Activated naive CD4-positive, alpha-beta T cell treated with anti-CD3 and anti-CD28 coated beads, Interleukin-2, amount 10 ng/mL, durations not matched to agents 7 days and 5 days (primary cell): ENCODE measurements at regions not wholly inside any gene's neighbourhood (a gene's known extent, or its start where the extent isn't known, plus 50 kb on each side); places are given as distances from the start of the nearest gene placed in this dataset.

Experiments
- CTCF ChIA-PET: fragments of 350-600 bp; sonication (Branson Sonifier 250); formaldehyde crosslinking; loops from one replicate; lab custom pipeline; 2021; ENCODE audit warnings: antibody characterized with exemption; lab: Charles Lee
- DNase-seq: peaks from one replicate; pipeline ENCODE4 v3.0.0-alpha.2; 2020
- H3K27ac Mint-ChIP-seq: one replicate; pipeline ENCODE4 v1.8.0; 2021; ENCODE audit warnings: mild to moderate bottlenecking, moderate library complexity, mixed read lengths
- H3K27me3 Mint-ChIP-seq: one replicate; pipeline ENCODE4 v1.8.0; 2021; ENCODE audit warnings: mild to moderate bottlenecking, mixed read lengths
- H3K36me3 Mint-ChIP-seq: one replicate; pipeline ENCODE4 v1.8.0; 2021; ENCODE audit warnings: mixed read lengths
- H3K4me1 Mint-ChIP-seq: one replicate; pipeline ENCODE4 v1.8.0; 2021; ENCODE audit warnings: mixed read lengths
- H3K4me3 Mint-ChIP-seq: one replicate; pipeline ENCODE4 v1.8.0; 2021; ENCODE audit warnings: mild to moderate bottlenecking, moderate library complexity, mixed read lengths
- H3K9me3 Mint-ChIP-seq: one replicate; pipeline ENCODE4 v1.8.0; 2021; ENCODE audit warnings: mixed read lengths

GRCh38 chr1:114272593-114272992 lies 118.9 kb upstream of the SYT6 start:
- H3K27me3 Mint-ChIP-seq = peaks cover 23% of the 10 kb centered on the region
- H3K4me3 Mint-ChIP-seq = no peak overlapping the region
- no peak for DNase-seq
- H3K9me3 Mint-ChIP-seq = no peaks in the 10 kb centered on the region
- CTCF ChIA-PET = interaction anchor here (0.6 to 2.2 kb wide), 3 partner anchors 10 to 1374 kb away, joined by 3 to 19 read pairs (median 3); no protein-coding TSS in a partner anchor
- H3K36me3 Mint-ChIP-seq = no peaks in the 10 kb centered on the region
- no peak overlapping the region for H3K27ac Mint-ChIP-seq
- H3K4me1 Mint-ChIP-seq = peaks cover 3% of the 10 kb centered on the region

- Mint-ChIP-seq H3K27ac (no peak overlapping the region), H3K9me3 (no peaks in the 10 kb centered on the region), H3K36me3 (no peaks in the 10 kb centered on the region), H3K4me3 (no peak overlapping the region), H3K4me1 (peaks cover 3% of the 10 kb centered on the region), H3K27me3 (peaks cover 24% of the 10 kb centered on the region)
- CTCF ChIA-PET = interaction anchor here (2.2 kb wide), 1 partner anchor 12 kb away, joined by 19 read pairs; no protein-coding TSS in a partner anchor
- DNase-seq = no peak
Measured at GRCh38 chr1:114270718-114271117, 117.0 kb upstream of the SYT6 start.

DNA sequence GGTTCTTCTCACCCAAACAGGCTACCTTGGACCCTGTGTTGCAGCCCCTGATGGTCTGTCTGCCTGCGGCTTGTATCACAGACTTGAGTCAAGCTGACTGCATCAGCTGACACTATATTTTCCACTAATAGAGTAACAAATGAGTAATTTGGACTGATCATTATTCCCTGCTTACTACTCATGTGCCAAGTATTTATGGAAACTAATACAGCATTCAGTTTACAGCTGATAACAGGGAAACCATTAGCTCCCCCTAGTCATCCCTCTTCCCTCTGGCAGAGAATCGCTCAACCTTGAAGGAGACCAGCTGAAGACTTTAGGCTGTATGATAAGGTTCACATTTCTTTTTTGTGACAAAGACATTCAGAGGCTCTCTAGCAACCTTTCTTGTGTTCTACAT lies 116.6 kb upstream of the SYT6 start:
- no peaks in the 10 kb centered on the region for H3K9me3 Mint-ChIP-seq
- CTCF ChIA-PET = interaction anchor here (2.2 kb wide), 1 partner anchor 12 kb away, joined by 19 read pairs; no protein-coding TSS in a partner anchor
- no peaks in the 10 kb centered on the region for H3K36me3 Mint-ChIP-seq
- no peak overlapping the region for H3K27ac Mint-ChIP-seq
- no peak overlapping the region for H3K4me3 Mint-ChIP-seq
- DNase-seq = no peak
- H3K4me1 Mint-ChIP-seq = peaks cover 3% of the 10 kb centered on the region
- peaks cover 27% of the 10 kb centered on the region for H3K27me3 Mint-ChIP-seq

GRCh38 chr1:114269539-114269938 lies 115.9 kb upstream of the SYT6 start:
- Mint-ChIP-seq H3K9me3 (no peaks in the 10 kb centered on the region), H3K27me3 (peaks cover 25% of the 10 kb centered on the region), H3K4me3 (no peak overlapping the region), H3K27ac (no peak overlapping the region), H3K36me3 (no peaks in the 10 kb centered on the region), H3K4me1 (peaks cover 3% of the 10 kb centered on the region)
- DNase-seq = no peak
- CTCF ChIA-PET = no interaction called here

DNA sequence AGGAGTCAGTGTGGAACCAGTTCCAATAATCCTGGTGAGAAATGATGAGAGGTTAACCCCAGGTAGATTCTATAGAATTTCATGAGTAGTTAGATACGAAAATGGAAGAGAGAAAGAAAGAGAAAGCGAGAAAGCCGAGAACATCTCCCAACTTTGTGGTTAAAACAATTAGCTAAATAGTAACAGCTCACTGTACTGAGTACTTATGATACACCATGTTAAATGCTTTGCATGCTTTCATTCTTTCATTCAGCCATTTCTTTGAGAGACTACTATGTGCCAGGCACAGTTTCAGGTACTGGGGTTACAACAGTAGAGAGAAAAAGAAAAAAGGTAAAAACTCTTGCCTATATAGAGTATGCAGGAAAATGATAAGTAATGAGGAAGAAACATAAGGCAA lies 109.7 kb upstream of the SYT6 start:
- no peaks in the 10 kb centered on the region for H3K36me3 Mint-ChIP-seq
- H3K4me3 Mint-ChIP-seq = no peak overlapping the region

GRCh38 chr1:114262337-114262736 lies 108.7 kb upstream of the SYT6 start:
- Mint-ChIP-seq H3K4me3 (no peak overlapping the region), H3K27ac (no peak overlapping the region), H3K4me1 (no peaks in the 10 kb centered on the region), H3K36me3 (no peaks in the 10 kb centered on the region), H3K27me3 (peaks cover 28% of the 10 kb centered on the region), H3K9me3 (no peaks in the 10 kb centered on the region)
- DNase-seq = no peak
- CTCF ChIA-PET = no interaction called here

More for the DNA sequence above, 109.7 kb upstream of the SYT6 start:
- H3K9me3 Mint-ChIP-seq = no peaks in the 10 kb centered on the region
- CTCF ChIA-PET = interaction anchor here (0.6 kb wide), 1 partner anchor 20 kb away, joined by 4 read pairs; no protein-coding TSS in a partner anchor
- DNase-seq = no peak
- H3K4me1 Mint-ChIP-seq = no peaks in the 10 kb centered on the region
- H3K27me3 Mint-ChIP-seq = peaks cover 18% of the 10 kb centered on the region
- H3K27ac Mint-ChIP-seq = no peak overlapping the region

DNA sequence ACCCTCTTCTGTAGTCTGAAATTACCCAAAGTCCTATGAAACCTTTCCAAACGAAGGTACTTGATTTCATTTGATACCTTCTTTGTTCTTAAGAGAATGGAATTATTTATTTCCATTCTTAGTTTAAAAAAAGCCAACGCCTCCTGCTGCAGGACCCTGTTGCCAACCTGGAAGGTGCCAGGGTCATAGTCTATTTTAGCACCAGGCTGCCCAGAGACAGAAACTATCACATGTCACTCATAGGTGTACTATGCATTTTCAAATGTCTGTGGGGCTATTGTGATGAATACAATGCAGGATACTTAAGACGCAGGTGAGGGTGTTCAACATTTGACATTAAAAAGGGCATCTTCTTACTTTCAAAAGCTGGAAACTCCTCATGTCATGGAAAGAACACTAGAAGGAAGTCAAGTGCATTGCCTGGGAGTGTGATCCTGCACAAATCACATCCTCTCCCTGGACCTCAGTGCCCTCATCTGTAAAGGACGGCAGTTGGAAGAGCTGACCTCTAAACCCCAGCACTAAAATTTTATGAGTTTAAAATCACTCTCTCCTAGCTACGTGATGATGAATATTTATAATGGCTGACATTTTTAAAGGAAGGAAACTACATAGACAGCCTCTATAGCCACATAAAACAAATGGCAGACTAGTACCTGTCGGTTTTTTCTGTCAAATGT lies 107.3 kb upstream of the SYT6 start:
- no peak for DNase-seq
- no peaks in the 10 kb centered on the region for H3K4me1 Mint-ChIP-seq
- no peaks in the 10 kb centered on the region for H3K36me3 Mint-ChIP-seq
- H3K27ac Mint-ChIP-seq = no peak overlapping the region
- CTCF ChIA-PET = no interaction called here
- no peaks in the 10 kb centered on the region for H3K9me3 Mint-ChIP-seq
- no peak overlapping the region for H3K4me3 Mint-ChIP-seq
- peaks cover 31% of the 10 kb centered on the region for H3K27me3 Mint-ChIP-seq

GRCh38 chr1:114259511-114260160 lies 106.0 kb upstream of the SYT6 start:
- H3K27me3 Mint-ChIP-seq = peaks cover 31% of the 10 kb centered on the region
- H3K9me3 Mint-ChIP-seq = peaks cover 2% of the 10 kb centered on the region
- CTCF ChIA-PET = no interaction called here
- H3K36me3 Mint-ChIP-seq = no peaks in the 10 kb centered on the region
- no peak for DNase-seq
- H3K4me1 Mint-ChIP-seq = no peaks in the 10 kb centered on the region
- no peak overlapping the region for H3K4me3 Mint-ChIP-seq
- no peak overlapping the region for H3K27ac Mint-ChIP-seq

DNA sequence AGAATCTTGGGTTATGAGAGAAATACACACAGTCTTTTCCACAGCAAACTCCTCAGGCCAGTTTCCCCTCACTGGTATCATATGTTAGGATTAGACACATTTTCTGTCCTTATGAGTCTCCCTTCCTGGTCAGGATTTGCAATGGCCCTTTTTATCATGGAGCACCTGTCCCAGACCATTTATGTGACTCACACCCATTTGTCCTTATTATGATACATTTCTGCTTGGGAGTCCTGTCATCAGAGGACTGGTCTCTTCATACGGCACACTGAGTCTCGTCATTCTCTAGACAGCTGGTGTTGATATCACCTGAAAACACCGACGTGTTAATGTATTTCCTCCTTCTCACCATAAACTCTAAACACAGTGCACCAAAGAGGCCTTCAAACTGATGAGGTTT lies 105.0 kb upstream of the SYT6 start:
- Mint-ChIP-seq H3K36me3 (no peaks in the 10 kb centered on the region), H3K27me3 (peaks cover 31% of the 10 kb centered on the region), H3K27ac (no peak overlapping the region), H3K4me1 (no peaks in the 10 kb centered on the region), H3K4me3 (no peak overlapping the region), H3K9me3 (peaks cover 9% of the 10 kb centered on the region)
- no peak for DNase-seq
- CTCF ChIA-PET = no interaction called here

GRCh38 chr1:114258074-114258473 lies 104.4 kb upstream of the SYT6 start:
- Mint-ChIP-seq H3K27ac (no peak overlapping the region), H3K9me3 (peaks cover 9% of the 10 kb centered on the region), H3K4me1 (no peaks in the 10 kb centered on the region), H3K4me3 (no peak overlapping the region), H3K27me3 (peaks cover 31% of the 10 kb centered on the region), H3K36me3 (no peaks in the 10 kb centered on the region)
- CTCF ChIA-PET = no interaction called here
- DNase-seq = no peak

DNA sequence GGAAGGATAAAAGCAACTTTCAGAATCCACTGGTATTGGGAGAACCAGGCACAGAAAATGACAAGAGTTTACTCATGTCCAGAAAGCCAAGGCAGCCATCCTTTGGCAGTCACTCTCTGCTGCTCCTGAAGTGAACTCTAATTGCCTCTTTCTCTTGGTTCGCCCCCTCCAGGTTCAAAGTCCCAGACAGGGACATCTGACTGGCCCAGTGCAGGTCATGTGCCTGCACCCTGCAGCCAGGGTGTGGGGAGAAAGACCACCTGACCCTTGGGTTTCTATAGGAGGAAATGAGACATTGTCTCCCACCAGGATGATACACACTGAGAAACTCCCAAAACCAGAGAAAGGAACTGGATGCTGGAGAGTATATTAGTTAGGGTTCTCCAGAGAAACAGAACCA lies 103.9 kb upstream of the SYT6 start:
- Mint-ChIP-seq H3K4me3 (no peak overlapping the region), H3K4me1 (no peaks in the 10 kb centered on the region), H3K36me3 (no peaks in the 10 kb centered on the region), H3K27ac (no peak overlapping the region), H3K9me3 (peaks cover 9% of the 10 kb centered on the region), H3K27me3 (peaks cover 31% of the 10 kb centered on the region)
- no peak for DNase-seq
- CTCF ChIA-PET = no interaction called here

GRCh38 chr1:114253900-114254299 lies 100.2 kb upstream of the SYT6 start:
- Mint-ChIP-seq H3K9me3 (peaks cover 9% of the 10 kb centered on the region), H3K4me3 (no peak overlapping the region), H3K27ac (no peak overlapping the region), H3K4me1 (no peaks in the 10 kb centered on the region), H3K27me3 (peaks cover 29% of the 10 kb centered on the region), H3K36me3 (no peaks in the 10 kb centered on the region)
- DNase-seq = no peak
- CTCF ChIA-PET = no interaction called here

DNA sequence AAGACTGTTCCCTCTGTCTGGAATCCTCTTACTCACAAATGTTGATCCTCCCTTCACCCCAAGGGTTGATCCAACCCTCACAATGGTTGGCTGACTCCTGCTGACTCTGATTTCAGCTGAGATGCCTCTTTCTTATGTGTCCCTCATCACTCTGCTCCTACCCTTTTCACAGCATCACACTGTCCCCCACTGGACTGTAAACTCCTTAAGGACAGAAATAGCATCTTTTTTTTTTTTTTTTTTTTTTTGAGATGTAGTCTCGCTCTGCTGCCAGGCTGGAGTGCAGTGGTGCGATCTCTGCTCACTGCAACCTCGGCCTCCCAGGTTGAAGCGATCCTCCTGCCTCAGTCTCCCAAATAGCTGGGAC lies 97.9 kb upstream of the SYT6 start:
- Mint-ChIP-seq H3K27ac (no peak overlapping the region), H3K27me3 (peaks cover 12% of the 10 kb centered on the region)

DNA sequence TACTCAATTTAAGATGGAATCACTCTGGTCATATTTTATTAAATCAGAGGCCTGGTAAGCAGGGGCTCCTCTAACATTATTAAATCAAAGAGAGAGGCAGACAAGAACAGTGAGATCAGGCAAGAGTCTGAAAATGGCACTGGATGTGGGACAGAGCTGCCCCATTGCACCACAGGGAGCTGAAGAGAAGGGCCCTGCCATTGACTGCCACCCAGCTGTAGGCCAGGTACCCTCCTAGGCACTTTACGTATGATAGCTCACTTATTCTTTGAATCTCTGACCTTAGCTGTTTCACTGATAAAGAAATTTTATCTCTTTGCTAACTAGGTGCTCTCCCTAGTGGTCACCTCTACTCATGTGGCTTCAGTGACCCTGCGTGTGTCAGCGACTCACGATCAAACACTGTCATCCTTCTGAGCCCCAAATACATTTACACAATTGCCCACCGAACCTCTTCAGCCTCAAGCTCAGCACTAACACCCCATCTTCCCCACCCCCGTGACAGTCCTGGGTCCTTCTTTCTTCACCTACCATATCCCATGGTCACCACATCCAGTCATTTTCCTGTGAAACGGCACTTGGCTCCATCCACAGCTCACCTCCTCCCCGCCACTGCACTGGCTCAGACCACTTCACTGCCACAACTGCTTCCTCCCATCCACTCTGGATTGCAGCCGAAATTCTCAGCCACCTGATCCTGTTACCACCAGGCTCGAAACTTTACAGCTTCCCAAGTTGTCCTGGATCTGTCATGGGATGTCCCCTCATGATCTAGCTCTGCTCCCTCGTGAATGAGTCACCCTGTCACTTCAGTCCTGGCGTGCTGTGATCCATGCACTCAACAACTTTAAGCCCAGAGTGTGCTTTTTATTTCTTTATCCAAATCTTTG lies 97.3 kb upstream of the SYT6 start:
- CTCF ChIA-PET = no interaction called here
- DNase-seq = no peak
- no peak overlapping the region for H3K4me3 Mint-ChIP-seq
- no peaks in the 10 kb centered on the region for H3K4me1 Mint-ChIP-seq
- H3K9me3 Mint-ChIP-seq = peaks cover 9% of the 10 kb centered on the region
- H3K27ac Mint-ChIP-seq = no peak overlapping the region
- H3K27me3 Mint-ChIP-seq = peaks cover 9% of the 10 kb centered on the region
- no peaks in the 10 kb centered on the region for H3K36me3 Mint-ChIP-seq

More for the DNA sequence above, 97.9 kb upstream of the SYT6 start:
- DNase-seq = no peak
- Mint-ChIP-seq H3K9me3 (peaks cover 9% of the 10 kb centered on the region), H3K36me3 (no peaks in the 10 kb centered on the region), H3K4me1 (no peaks in the 10 kb centered on the region), H3K4me3 (no peak overlapping the region)
- CTCF ChIA-PET = no interaction called here
